Suprapubic skin (tissue), 4 donors: ENCODE measurements at regions not wholly inside any gene's neighbourhood (a gene's known extent, or its start where the extent isn't known, plus 50 kb on each side); places are given as distances from the start of the nearest gene placed in this dataset.
"Not testable (repeated sequence)": the region's sequence is repeated elsewhere in the genome, so short reads cannot be mapped to it uniquely, and the experiment has no call there.

ENCODE experiments used
- DNase-seq, 2 donors: peaks; one replicate each; pipeline ENCODE4 v3.0.0-alpha.2; 2019; ENCODE audit warnings: low spot score in 2 of 2
- H3K27ac ChIP-seq: fragments of 200-600 bp; sonication (generic); one replicate; pipeline ENCODE4 v1.5.1; 2019
- H3K27me3 ChIP-seq: fragments of 200-600 bp; sonication (generic); one replicate; pipeline ENCODE4 v1.5.1; 2019
- H3K36me3 ChIP-seq: fragments of 200-600 bp; sonication (generic); one replicate; pipeline ENCODE4 v1.5.1; 2019
- H3K4me1 ChIP-seq: fragments of 200-600 bp; sonication (generic); one replicate; pipeline ENCODE4 v1.5.1; 2019
- H3K4me3 ChIP-seq: fragments of 200-600 bp; sonication (generic); one replicate; pipeline ENCODE4 v1.5.1; 2019; ENCODE audit warnings: mild to moderate bottlenecking
- H3K9me3 ChIP-seq: fragments of 200-600 bp; sonication (generic); one replicate; pipeline ENCODE4 v1.5.1; 2019
- EP300 ChIP-seq: sonication (generic); formaldehyde crosslinking; IDR thresholded peaks from one replicate; pipeline ENCODE4 v1.6.1; 2017; ENCODE audit warnings: antibody characterized with exemption
- POLR2A ChIP-seq, 2 donors: fragments of 450-650 bp; IDR thresholded peaks; one replicate each; pipeline ENCODE4 v1.6.1; 2017; ENCODE audit warnings: antibody characterized with exemption in 2 of 2, mild to moderate bottlenecking in 2 of 2, moderate library complexity in 2 of 2
- POLR2AphosphoS5 ChIP-seq, 3 donors: sonication (generic); formaldehyde crosslinking; IDR thresholded peaks; one replicate each; pipeline ENCODE4 v1.6.1; 2017; ENCODE audit warnings: antibody characterized with exemption in 3 of 3
- WGBS: methylation state at CpG from one replicate; pipeline ENCODE4 v1.1.5; 2018; 5-methylcytosine and 5-hydroxymethylcytosine counted together
- TF ChIP-seq, protein P1 (sequence below), 2 donors: fragments of 200-600 bp in 1 of 2; fragments of 450-650 bp in 1 of 2; sonication (generic) in 1 of 2; IDR thresholded peaks; one replicate each; pipeline ENCODE4 v1.5.1; 2016 to 2019; ENCODE audit warnings: antibody characterized with exemption in 2 of 2, mild to moderate bottlenecking in 1 of 2, moderate library complexity in 1 of 2

DNA sequence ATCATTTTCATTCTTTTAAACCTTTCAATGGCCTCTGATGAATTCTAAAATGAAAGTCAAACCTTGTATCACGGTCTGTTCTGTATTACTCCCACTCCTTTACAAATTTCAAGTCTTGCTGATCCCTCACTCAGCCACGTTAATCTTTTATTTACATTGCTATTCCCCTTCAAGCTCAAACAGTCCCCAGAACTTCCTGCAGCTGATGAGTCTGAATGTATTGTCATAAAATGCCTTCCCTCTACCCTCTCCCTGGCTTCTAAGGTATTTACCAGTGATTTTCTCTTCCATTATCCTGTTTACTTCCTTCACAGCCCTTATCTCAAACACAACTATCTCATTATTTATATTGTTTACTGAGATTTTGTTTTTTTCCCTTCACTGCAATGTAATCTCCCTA is 562.3 kb upstream of the C9orf72 start:
- H3K9me3 ChIP-seq = no peaks in the 10 kb centered on the region
- H3K27me3 ChIP-seq = no peaks in the 10 kb centered on the region
- H3K4me1 ChIP-seq = no peaks in the 10 kb centered on the region
- WGBS = 37% methylated on average over 2 of the region's 2 CpGs
- TF ChIP-seq, protein P1, sequence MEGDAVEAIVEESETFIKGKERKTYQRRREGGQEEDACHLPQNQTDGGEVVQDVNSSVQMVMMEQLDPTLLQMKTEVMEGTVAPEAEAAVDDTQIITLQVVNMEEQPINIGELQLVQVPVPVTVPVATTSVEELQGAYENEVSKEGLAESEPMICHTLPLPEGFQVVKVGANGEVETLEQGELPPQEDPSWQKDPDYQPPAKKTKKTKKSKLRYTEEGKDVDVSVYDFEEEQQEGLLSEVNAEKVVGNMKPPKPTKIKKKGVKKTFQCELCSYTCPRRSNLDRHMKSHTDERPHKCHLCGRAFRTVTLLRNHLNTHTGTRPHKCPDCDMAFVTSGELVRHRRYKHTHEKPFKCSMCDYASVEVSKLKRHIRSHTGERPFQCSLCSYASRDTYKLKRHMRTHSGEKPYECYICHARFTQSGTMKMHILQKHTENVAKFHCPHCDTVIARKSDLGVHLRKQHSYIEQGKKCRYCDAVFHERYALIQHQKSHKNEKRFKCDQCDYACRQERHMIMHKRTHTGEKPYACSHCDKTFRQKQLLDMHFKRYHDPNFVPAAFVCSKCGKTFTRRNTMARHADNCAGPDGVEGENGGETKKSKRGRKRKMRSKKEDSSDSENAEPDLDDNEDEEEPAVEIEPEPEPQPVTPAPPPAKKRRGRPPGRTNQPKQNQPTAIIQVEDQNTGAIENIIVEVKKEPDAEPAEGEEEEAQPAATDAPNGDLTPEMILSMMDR (IDR thresholded peaks at IDR 0.05) = no peak
- TF ChIP-seq EP300 (no peak), POLR2A (IDR thresholded peaks at IDR 0.05) (no peak), POLR2AphosphoS5 (IDR thresholded peaks at IDR 0.05) (no peak)
- DNase-seq = no peak
- H3K4me3 ChIP-seq = no peak overlapping the region
- no peaks in the 10 kb centered on the region for H3K36me3 ChIP-seq
- no peak overlapping the region for H3K27ac ChIP-seq

DNA sequence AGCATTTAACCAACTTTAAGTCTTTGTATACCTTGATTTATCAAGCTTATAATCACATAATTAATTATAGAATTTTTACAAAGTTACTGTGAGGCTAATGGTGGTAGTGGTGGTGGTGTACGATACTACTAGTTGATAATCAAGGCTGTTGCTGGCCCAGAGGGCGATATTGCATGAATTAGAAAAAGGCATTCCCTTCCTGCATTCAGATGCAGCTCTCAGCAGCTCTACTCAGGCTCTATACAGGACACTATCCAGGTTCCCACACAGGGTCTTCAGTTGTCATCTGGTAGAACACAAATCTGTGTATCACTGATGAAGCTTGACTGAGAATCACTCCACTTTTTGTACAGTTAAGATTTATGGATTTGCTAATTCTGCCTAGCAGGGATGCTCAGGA is 562.8 kb upstream of the C9orf72 start:
- H3K9me3 ChIP-seq = no peaks in the 10 kb centered on the region
- H3K4me1 ChIP-seq = no peaks in the 10 kb centered on the region
- no peaks in the 10 kb centered on the region for H3K27me3 ChIP-seq
- H3K36me3 ChIP-seq = no peaks in the 10 kb centered on the region
- no peak for TF ChIP-seq EP300
- no peak for TF ChIP-seq POLR2A (IDR thresholded peaks at IDR 0.05)
- H3K27ac ChIP-seq = no peak overlapping the region
- DNase-seq = no peak
- WGBS = 77% methylated on average over 2 of the region's 2 CpGs
- no peak overlapping the region for H3K4me3 ChIP-seq

DNA sequence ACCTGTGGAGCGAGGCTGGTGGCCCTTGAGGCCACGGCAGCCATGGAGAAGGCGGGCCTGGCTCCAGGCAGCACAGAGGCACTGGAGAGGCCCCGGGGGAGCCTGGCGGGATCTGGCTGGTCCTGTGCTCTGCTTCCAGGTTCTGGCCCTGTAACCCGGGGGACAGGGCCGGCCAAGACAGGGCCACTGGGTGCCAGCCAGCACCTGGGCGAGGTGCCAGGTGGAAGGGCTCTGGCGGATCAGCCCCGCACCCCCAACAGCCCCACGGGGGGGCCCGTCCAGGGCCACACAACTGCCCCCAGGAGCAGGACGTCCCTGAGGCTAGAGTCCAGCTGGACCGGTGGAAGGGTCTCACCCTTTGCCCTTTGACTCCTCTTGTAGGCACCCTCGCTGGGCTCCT is 574.1 kb upstream of the C9orf72 start:
- H3K27ac ChIP-seq, H3K36me3 ChIP-seq, H3K4me1 ChIP-seq, H3K27me3 ChIP-seq, DNase-seq, H3K4me3 ChIP-seq, H3K9me3 ChIP-seq: not testable (repeated sequence)
- WGBS = no CpG with 5 or more reads among the region's 15 CpGs

DNA sequence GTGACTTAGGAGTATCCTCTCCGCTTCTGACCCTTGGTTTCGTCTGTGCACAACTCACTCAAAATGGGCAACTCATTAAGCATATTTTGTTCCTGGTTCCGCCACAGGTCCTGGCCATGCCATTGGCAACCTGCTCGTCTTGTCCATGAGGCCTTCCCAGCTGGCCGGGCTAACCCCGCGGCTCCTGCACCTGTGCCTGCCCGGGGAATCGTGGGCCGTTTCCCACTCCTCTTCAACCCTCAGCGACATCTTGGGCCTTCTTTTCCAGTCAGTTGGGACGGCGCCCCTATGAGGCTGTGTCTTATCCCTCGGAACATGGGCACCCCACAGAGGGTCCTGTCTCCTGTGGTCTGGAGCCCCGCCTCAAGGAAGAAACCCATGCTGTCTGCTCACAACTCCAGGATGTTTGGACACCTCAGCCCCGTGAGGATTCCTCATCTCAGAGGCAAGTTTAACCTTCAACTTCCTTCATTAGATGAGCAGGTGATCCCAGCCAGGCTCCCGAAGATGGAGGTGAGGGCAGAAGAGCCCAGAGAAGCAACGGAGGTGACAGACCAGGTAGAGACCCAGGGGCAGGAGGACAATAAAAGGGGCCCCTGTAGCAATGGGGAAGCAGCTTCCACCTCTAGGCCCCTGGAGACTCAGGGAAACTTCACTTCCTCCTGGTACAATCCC is 574.8 kb upstream of the C9orf72 start:
- 84% methylated on average over 18 of the region's 18 CpGs for WGBS
- not testable (repeated sequence) for H3K4me3 ChIP-seq, H3K27ac ChIP-seq, H3K36me3 ChIP-seq, H3K9me3 ChIP-seq, DNase-seq, H3K27me3 ChIP-seq, H3K4me1 ChIP-seq

DNA sequence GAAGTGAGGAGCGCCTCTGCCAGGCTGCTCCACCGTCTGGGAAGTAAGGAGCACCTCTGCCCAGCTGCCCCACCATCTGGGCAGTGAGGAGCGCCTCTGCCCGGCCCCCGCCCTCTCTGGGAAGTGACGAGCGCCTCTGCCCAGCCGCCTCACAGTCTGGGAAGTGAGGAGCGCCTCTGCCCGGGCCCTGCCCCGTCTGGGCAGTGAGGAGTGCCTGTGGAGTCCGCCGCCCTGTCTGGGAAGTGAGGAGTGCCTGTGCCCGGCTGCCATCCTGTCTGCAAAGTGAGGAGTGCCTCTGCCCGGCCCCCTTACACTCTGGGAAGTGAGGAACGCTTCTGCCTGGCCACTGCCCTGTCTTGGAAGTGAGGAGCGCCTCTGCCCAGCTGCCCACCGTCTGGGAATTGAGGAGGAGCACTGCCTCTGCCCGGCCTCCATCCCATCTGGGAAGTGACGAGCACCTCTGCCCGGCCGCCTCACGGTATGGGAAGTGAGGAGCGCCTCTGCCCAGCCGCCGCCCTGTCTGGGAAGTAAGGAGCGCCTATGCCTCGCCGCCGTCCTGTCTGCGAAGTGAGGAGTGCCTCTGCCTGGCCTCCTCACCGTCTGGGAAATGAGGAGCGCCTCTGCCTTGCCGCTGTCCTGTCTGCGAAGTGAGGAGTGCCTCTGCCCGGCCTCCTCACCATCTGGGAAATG is 576.2 kb upstream of the C9orf72 start:
- not testable (repeated sequence) for H3K9me3 ChIP-seq, H3K27ac ChIP-seq, H3K4me1 ChIP-seq, H3K27me3 ChIP-seq, H3K36me3 ChIP-seq, DNase-seq, H3K4me3 ChIP-seq
- WGBS = 90% methylated on average over 9 of the region's 36 CpGs

DNA sequence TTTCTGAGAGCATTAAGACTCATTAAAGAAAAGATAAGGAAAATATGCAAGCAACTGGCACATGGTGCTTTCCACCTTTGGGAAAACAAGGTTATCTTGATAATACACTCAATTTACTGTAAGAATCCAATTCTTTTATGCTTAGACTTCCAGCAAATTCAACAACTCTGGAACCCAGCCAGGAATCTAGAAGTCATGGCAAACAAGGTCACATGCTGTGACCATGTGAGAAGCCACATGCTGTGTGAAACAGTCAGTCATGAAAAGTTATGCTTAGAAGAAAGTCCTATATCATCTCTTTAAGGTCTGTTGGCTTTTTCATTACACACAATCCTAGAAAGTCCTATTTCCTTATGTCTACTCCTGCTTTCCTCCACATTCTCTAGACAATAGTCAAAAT is 581.8 kb upstream of the C9orf72 start:
- no peaks in the 10 kb centered on the region for H3K27me3 ChIP-seq
- H3K9me3 ChIP-seq = no peaks in the 10 kb centered on the region
- H3K4me1 ChIP-seq = no peaks in the 10 kb centered on the region
- TF ChIP-seq, protein P1 (IDR thresholded peaks at IDR 0.05) = no peak
- TF ChIP-seq POLR2A (IDR thresholded peaks at IDR 0.05) = no peak
- TF ChIP-seq POLR2AphosphoS5 (IDR thresholded peaks at IDR 0.05) = no peak
- TF ChIP-seq EP300 = no peak
- DNase-seq = no peak
- no peak overlapping the region for H3K27ac ChIP-seq
- H3K36me3 ChIP-seq = no peaks in the 10 kb centered on the region
- no peak overlapping the region for H3K4me3 ChIP-seq

DNA sequence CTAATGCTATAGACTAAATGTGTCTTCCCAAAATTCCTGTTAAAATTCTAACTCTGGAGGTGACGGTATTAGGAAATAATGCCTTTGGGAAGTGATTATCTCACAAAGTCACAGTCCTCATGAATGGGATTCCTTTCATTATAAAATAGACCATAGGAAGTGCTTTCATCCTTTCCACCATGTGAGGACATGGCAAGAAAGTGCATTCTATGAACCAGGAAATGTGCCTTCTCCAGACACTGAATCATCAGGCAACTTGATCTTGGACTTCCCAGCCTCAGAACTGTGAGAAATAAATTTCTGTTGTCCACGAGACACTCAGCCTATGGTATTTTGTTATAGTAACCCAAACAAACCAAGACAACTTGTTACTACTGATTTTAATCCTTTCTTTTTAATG is 582.4 kb upstream of the C9orf72 start:
- Histone ChIP-seq H3K27ac (no peak overlapping the region), H3K27me3 (no peaks in the 10 kb centered on the region), H3K4me1 (no peaks in the 10 kb centered on the region), H3K9me3 (no peaks in the 10 kb centered on the region), H3K4me3 (no peak overlapping the region), H3K36me3 (no peaks in the 10 kb centered on the region)
- no peak for DNase-seq
- TF ChIP-seq, protein P1 (IDR thresholded peaks at IDR 0.05) = no peak
- TF ChIP-seq POLR2AphosphoS5 (IDR thresholded peaks at IDR 0.05) = no peak
- TF ChIP-seq POLR2A (IDR thresholded peaks at IDR 0.05) = no peak
- TF ChIP-seq EP300 = no peak
- WGBS = 40% methylated on average over 2 of the region's 2 CpGs
